Natural killer cell (primary cell): ENCODE measurements at regions not wholly inside any gene's neighbourhood (a gene's known extent, or its start where the extent isn't known, plus 50 kb on each side); places are given as distances from the start of the nearest gene placed in this dataset.

Source experiments
- ATAC-seq, 3 donors: fragments of 150-1000 bp in 2 of 3; fragments of 200-7000 bp in 1 of 3; cut with Tn5 transposase; 1 replicate in 1 of 3; 2 replicates in 2 of 3; pipeline ENCODE4 v1.10.0; 2021; ENCODE audit warnings: mild to moderate bottlenecking in 2 of 3, moderate library complexity in 2 of 3
- DNase-seq, 2 donors: peaks; one replicate each; pipeline versions ENCODE4 v3.0.0 to v3.0.0-alpha.2; 2013 to 2021; ENCODE audit warnings: mixed read lengths in 1 of 2
- H3K27ac ChIP-seq: one replicate; pipeline ENCODE4 v1.5.1; 2013; ENCODE audit warnings: mild to moderate bottlenecking, low read length
- H3K27me3 ChIP-seq: one replicate; pipeline ENCODE4 v1.6.1; 2013; ENCODE audit warnings: low read length; ENCODE audit not compliant: control insufficient read depth, insufficient read depth
- H3K36me3 ChIP-seq: one replicate; pipeline ENCODE4 v1.6.1; 2013; ENCODE audit warnings: low read length; ENCODE audit not compliant: control insufficient read depth, insufficient read depth
- H3K4me1 ChIP-seq: one replicate; pipeline ENCODE4 v1.6.1; 2013; ENCODE audit warnings: low read length; ENCODE audit not compliant: control insufficient read depth, insufficient read depth
- H3K4me3 ChIP-seq: one replicate; pipeline ENCODE4 v1.5.1; 2013; ENCODE audit warnings: low read length
- H3K9me3 ChIP-seq: one replicate; pipeline ENCODE4 v1.6.1; 2013; ENCODE audit warnings: low read length; ENCODE audit not compliant: control insufficient read depth, insufficient read depth
- H3K27ac Mint-ChIP-seq, 2 donors: one replicate each; pipeline ENCODE4 v1.8.0; 2022; ENCODE audit warnings: mild to moderate bottlenecking in 2 of 2, mixed read lengths in 2 of 2, moderate library complexity in 1 of 2
- H3K27me3 Mint-ChIP-seq, 2 donors: one replicate each; pipeline ENCODE4 v1.8.0; 2022; ENCODE audit warnings: low read depth in 2 of 2, mixed read lengths in 2 of 2
- H3K36me3 Mint-ChIP-seq: one replicate; pipeline ENCODE4 v1.8.0; 2022; ENCODE audit warnings: mixed read lengths
- H3K4me1 Mint-ChIP-seq, 2 donors: one replicate each; pipeline ENCODE4 v1.8.0; 2022; ENCODE audit warnings: mixed read lengths in 2 of 2
- H3K4me3 Mint-ChIP-seq: one replicate; pipeline ENCODE4 v1.8.0; 2022; ENCODE audit warnings: mild to moderate bottlenecking, moderate library complexity, mixed read lengths
- H3K9me3 Mint-ChIP-seq, 2 donors: one replicate each; pipeline ENCODE4 v1.8.0; 2022; ENCODE audit warnings: mixed read lengths in 2 of 2
- CTCF ChIP-seq: fragments of 200-600 bp; IDR thresholded peaks from one replicate; pipeline ENCODE4 v1.8.0; 2022; ENCODE audit warnings: antibody characterized with exemption
- WGBS: methylation state at CpG from one replicate; pipeline ENCODE4 v1.1.7; 2013; ENCODE audit warnings: missing lambda C conversion rate; ENCODE audit not compliant: insufficient coverage; 5-methylcytosine and 5-hydroxymethylcytosine counted together
- intact Hi-C: fragments of 100-400 bp; cut with micrococcal nuclease; formaldehyde crosslinking; loops from one replicate; pipeline ENCODE4 v1.14.2; 2022

GRCh38 chr16:48105976-48106375 is 49.8 kb downstream of the ABCC12 start:
- H3K27me3 ChIP-seq: no peaks in the 10 kb centered on the region

GRCh38 chr16:48105456-48105855 is 50.3 kb downstream of the ABCC12 start:
- H3K36me3 Mint-ChIP-seq: no peaks in the 10 kb centered on the region
- H3K4me1 Mint-ChIP-seq: no peaks in the 10 kb centered on the region
- ATAC-seq (no peak), DNase-seq (no peak)
- Histone ChIP-seq H3K36me3 (no peaks in the 10 kb centered on the region), H3K27me3 (no peaks in the 10 kb centered on the region), H3K9me3 (no peaks in the 10 kb centered on the region), H3K27ac (no peak overlapping the region), H3K4me3 (no peak overlapping the region), H3K4me1 (no peaks in the 10 kb centered on the region)
- no peak overlapping the region for H3K27ac Mint-ChIP-seq
- intact Hi-C loops: no loop called here
- no peaks in the 10 kb centered on the region for H3K9me3 Mint-ChIP-seq
- WGBS: 78% methylated on average over 4 of the region's 4 CpGs
- no peak for TF ChIP-seq CTCF
- peaks cover 0 to 7% of the 10 kb centered on the region in 2 donors for H3K27me3 Mint-ChIP-seq
- H3K4me3 Mint-ChIP-seq: no peak overlapping the region

More at GRCh38 chr16:48105976-48106375, 49.8 kb downstream of the ABCC12 start:
- Histone ChIP-seq H3K9me3 (no peaks in the 10 kb centered on the region), H3K4me3 (no peak overlapping the region), H3K4me1 (no peaks in the 10 kb centered on the region), H3K27ac (no peak overlapping the region), H3K36me3 (no peaks in the 10 kb centered on the region)
- H3K4me1 Mint-ChIP-seq: no peaks in the 10 kb centered on the region
- no peak overlapping the region for H3K27ac Mint-ChIP-seq
- no peak for TF ChIP-seq CTCF
- no peaks in the 10 kb centered on the region for H3K36me3 Mint-ChIP-seq
- no peaks in the 10 kb centered on the region for H3K9me3 Mint-ChIP-seq
- intact Hi-C loops: no loop called here
- H3K4me3 Mint-ChIP-seq: no peak overlapping the region
- peaks cover 0 to 7% of the 10 kb centered on the region in 2 donors for H3K27me3 Mint-ChIP-seq
- DNase-seq (no peak), ATAC-seq (no peak)
- WGBS: 79% methylated on average over 6 of the region's 6 CpGs

- TF ChIP-seq CTCF: no peak
- Mint-ChIP-seq H3K27ac (no peak overlapping the region), H3K27me3 (peaks cover 0 to 7% of the 10 kb centered on the region in 2 donors), H3K36me3 (no peaks in the 10 kb centered on the region), H3K4me3 (no peak overlapping the region), H3K9me3 (no peaks in the 10 kb centered on the region), H3K4me1 (no peaks in the 10 kb centered on the region)
- intact Hi-C loops: no loop called here
- ATAC-seq (no peak), DNase-seq (no peak)
- Histone ChIP-seq H3K9me3 (no peaks in the 10 kb centered on the region), H3K36me3 (no peaks in the 10 kb centered on the region), H3K4me3 (no peak overlapping the region), H3K27me3 (no peaks in the 10 kb centered on the region), H3K27ac (no peak overlapping the region), H3K4me1 (no peaks in the 10 kb centered on the region)
- 87% methylated on average over 6 of the region's 6 CpGs for WGBS
Measured at GRCh38 chr16:48103591-48103990, 52.2 kb downstream of the ABCC12 start.
